ENCODE measurements at regions not wholly inside any gene's neighbourhood (a gene's known extent, or its start where the extent isn't known, plus 50 kb on each side); places are given as distances from the start of the nearest gene placed in this dataset.

- H3K9me3 ChIP-seq (ENCODE audit: control insufficient read depth in 3 of 3, low read length in 3 of 3), result no peaks in the 10 kb centered on the region
- H3K4me3 ChIP-seq (ENCODE audit: low read length in 3 of 3), result no peak overlapping the region
- no peaks in the 10 kb centered on the region for H3K36me3 ChIP-seq (ENCODE audit: control insufficient read depth in 3 of 3, insufficient read depth in 3 of 3, low read length in 3 of 3)
- H3K27ac ChIP-seq (ENCODE audit: low read depth, low read length), result no peak overlapping the region
- H3K9ac ChIP-seq (ENCODE audit: low read depth in 1 of 3, low read length in 3 of 3), result no peak overlapping the region
- H3K27me3 ChIP-seq (ENCODE audit: control insufficient read depth in 3 of 3, insufficient read depth in 3 of 3, low read length in 3 of 3), result no peaks in the 10 kb centered on the region
- H3K4me1 ChIP-seq (ENCODE audit: control insufficient read depth in 3 of 3, insufficient read depth in 3 of 3, low read length in 3 of 3), result no peaks in the 10 kb centered on the region
Measured at GRCh38 chr16:61179561-61179960, 856.7 kb downstream of the CDH8 start.

GRCh38 chr16:61165797-61166196, 870.4 kb downstream of the CDH8 start:
- Histone ChIP-seq H3K9me3 (ENCODE audit: control insufficient read depth in 3 of 3, low read length in 3 of 3) (no peaks in the 10 kb centered on the region), H3K4me1 (ENCODE audit: control insufficient read depth in 3 of 3, insufficient read depth in 3 of 3, low read length in 3 of 3) (no peaks in the 10 kb centered on the region), H3K9ac (ENCODE audit: low read depth in 1 of 3, low read length in 3 of 3) (no peak overlapping the region), H3K27me3 (ENCODE audit: control insufficient read depth in 3 of 3, insufficient read depth in 3 of 3, low read length in 3 of 3) (no peaks in the 10 kb centered on the region), H3K4me3 (ENCODE audit: low read length in 3 of 3) (no peak overlapping the region), H3K27ac (ENCODE audit: low read depth, low read length) (no peak overlapping the region), H3K36me3 (ENCODE audit: control insufficient read depth in 3 of 3, insufficient read depth in 3 of 3, low read length in 3 of 3) (no peaks in the 10 kb centered on the region)

- Histone ChIP-seq H3K9me3 (ENCODE audit: control insufficient read depth in 3 of 3, low read length in 3 of 3) (peaks cover 0 to 3% (median 0%) of the 10 kb centered on the region in 3 donors), H3K27me3 (ENCODE audit: control insufficient read depth in 3 of 3, insufficient read depth in 3 of 3, low read length in 3 of 3) (no peaks in the 10 kb centered on the region), H3K4me3 (ENCODE audit: low read length in 3 of 3) (no peak overlapping the region), H3K36me3 (ENCODE audit: control insufficient read depth in 3 of 3, insufficient read depth in 3 of 3, low read length in 3 of 3) (no peaks in the 10 kb centered on the region), H3K9ac (ENCODE audit: low read depth in 1 of 3, low read length in 3 of 3) (no peak overlapping the region), H3K4me1 (ENCODE audit: control insufficient read depth in 3 of 3, insufficient read depth in 3 of 3, low read length in 3 of 3) (no peaks in the 10 kb centered on the region), H3K27ac (ENCODE audit: low read depth, low read length) (no peak overlapping the region)
Measured at GRCh38 chr16:61150351-61150750, 885.9 kb downstream of the CDH8 start.

GRCh38 chr16:61149709-61150108, 886.5 kb downstream of the CDH8 start:
- H3K27me3 ChIP-seq (ENCODE audit: control insufficient read depth in 3 of 3, insufficient read depth in 3 of 3, low read length in 3 of 3), result no peaks in the 10 kb centered on the region
- H3K9ac ChIP-seq (ENCODE audit: low read depth in 1 of 3, low read length in 3 of 3), result no peak overlapping the region
- no peak overlapping the region for H3K27ac ChIP-seq (ENCODE audit: low read depth, low read length)
- peaks cover 0 to 3% (median 0%) of the 10 kb centered on the region in 3 donors for H3K9me3 ChIP-seq (ENCODE audit: control insufficient read depth in 3 of 3, low read length in 3 of 3)
- H3K4me3 ChIP-seq (ENCODE audit: low read length in 3 of 3), result no peak overlapping the region
- H3K4me1 ChIP-seq (ENCODE audit: control insufficient read depth in 3 of 3, insufficient read depth in 3 of 3, low read length in 3 of 3), result no peaks in the 10 kb centered on the region
- H3K36me3 ChIP-seq (ENCODE audit: control insufficient read depth in 3 of 3, insufficient read depth in 3 of 3, low read length in 3 of 3), result no peaks in the 10 kb centered on the region

DNA sequence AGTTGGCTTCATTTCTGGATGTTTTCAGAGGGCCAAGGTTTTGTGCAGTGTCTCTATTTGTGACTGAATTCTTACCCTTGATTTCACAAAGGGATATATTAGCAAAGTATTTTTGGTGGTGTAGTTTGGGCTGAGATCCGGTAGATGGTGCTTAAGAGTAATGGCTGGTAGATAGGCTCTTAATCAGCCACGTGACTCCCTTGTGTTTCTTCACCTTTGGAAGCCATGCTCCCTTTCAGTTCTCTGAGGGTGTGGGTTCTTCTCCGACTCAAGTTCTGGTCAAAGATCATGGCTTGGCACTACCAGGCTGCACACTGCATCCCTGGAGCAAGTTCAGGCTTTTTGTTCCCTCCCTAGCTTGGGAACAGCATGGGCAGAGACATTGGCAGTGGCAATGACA, 887.3 kb downstream of the CDH8 start:
- Histone ChIP-seq H3K4me1 (ENCODE audit: control insufficient read depth in 3 of 3, insufficient read depth in 3 of 3, low read length in 3 of 3) (no peaks in the 10 kb centered on the region), H3K4me3 (ENCODE audit: low read length in 3 of 3) (no peak overlapping the region), H3K9ac (ENCODE audit: low read depth in 1 of 3, low read length in 3 of 3) (no peak overlapping the region), H3K27ac (ENCODE audit: low read depth, low read length) (no peak overlapping the region), H3K27me3 (ENCODE audit: control insufficient read depth in 3 of 3, insufficient read depth in 3 of 3, low read length in 3 of 3) (no peaks in the 10 kb centered on the region), H3K36me3 (ENCODE audit: control insufficient read depth in 3 of 3, insufficient read depth in 3 of 3, low read length in 3 of 3) (no peaks in the 10 kb centered on the region), H3K9me3 (ENCODE audit: control insufficient read depth in 3 of 3, low read length in 3 of 3) (peaks cover 0 to 3% (median 0%) of the 10 kb centered on the region in 3 donors)

DNA sequence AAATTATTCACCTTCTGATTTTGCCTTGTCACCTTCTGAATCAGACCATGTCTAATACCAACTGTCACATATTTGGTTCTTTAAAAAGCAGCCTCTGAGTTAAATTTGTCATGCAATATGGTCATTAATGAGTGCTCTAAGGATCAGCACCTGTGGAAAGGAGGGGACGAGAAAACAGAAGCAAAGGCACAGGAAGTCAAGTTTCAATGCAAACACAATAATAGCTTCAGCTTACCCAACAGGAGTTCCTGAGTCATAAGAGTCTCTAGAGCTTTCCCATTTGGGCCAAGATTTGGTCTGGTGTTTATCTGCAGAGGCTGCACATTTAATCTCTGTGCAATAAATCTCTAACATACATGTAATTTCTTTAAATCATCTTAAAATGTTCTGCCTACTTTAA, 889.8 kb downstream of the CDH8 start:
- no peaks in the 10 kb centered on the region for H3K27me3 ChIP-seq (ENCODE audit: control insufficient read depth in 3 of 3, insufficient read depth in 3 of 3, low read length in 3 of 3)
- H3K4me3 ChIP-seq (ENCODE audit: low read length in 3 of 3), result no peak overlapping the region
- H3K9ac ChIP-seq (ENCODE audit: low read depth in 1 of 3, low read length in 3 of 3), result no peak overlapping the region
- H3K4me1 ChIP-seq (ENCODE audit: control insufficient read depth in 3 of 3, insufficient read depth in 3 of 3, low read length in 3 of 3), result no peaks in the 10 kb centered on the region
- peaks cover 0 to 3% (median 0%) of the 10 kb centered on the region in 3 donors for H3K9me3 ChIP-seq (ENCODE audit: control insufficient read depth in 3 of 3, low read length in 3 of 3)
- no peak overlapping the region for H3K27ac ChIP-seq (ENCODE audit: low read depth, low read length)
- no peaks in the 10 kb centered on the region for H3K36me3 ChIP-seq (ENCODE audit: control insufficient read depth in 3 of 3, insufficient read depth in 3 of 3, low read length in 3 of 3)

- peaks cover 0 to 3% (median 0%) of the 10 kb centered on the region in 3 donors for H3K9me3 ChIP-seq (ENCODE audit: control insufficient read depth in 3 of 3, low read length in 3 of 3)
- H3K9ac ChIP-seq (ENCODE audit: low read depth in 1 of 3, low read length in 3 of 3), result no peak overlapping the region
- H3K27me3 ChIP-seq (ENCODE audit: control insufficient read depth in 3 of 3, insufficient read depth in 3 of 3, low read length in 3 of 3), result no peaks in the 10 kb centered on the region
- H3K4me1 ChIP-seq (ENCODE audit: control insufficient read depth in 3 of 3, insufficient read depth in 3 of 3, low read length in 3 of 3), result no peaks in the 10 kb centered on the region
- no peak overlapping the region for H3K4me3 ChIP-seq (ENCODE audit: low read length in 3 of 3)
- no peak overlapping the region for H3K27ac ChIP-seq (ENCODE audit: low read depth, low read length)
- H3K36me3 ChIP-seq (ENCODE audit: control insufficient read depth in 3 of 3, insufficient read depth in 3 of 3, low read length in 3 of 3), result no peaks in the 10 kb centered on the region
Measured at GRCh38 chr16:61131447-61131846, 904.8 kb downstream of the CDH8 start.

- no peaks in the 10 kb centered on the region for H3K36me3 ChIP-seq (ENCODE audit: control insufficient read depth in 3 of 3, insufficient read depth in 3 of 3, low read length in 3 of 3)
- H3K9ac ChIP-seq (ENCODE audit: low read depth in 1 of 3, low read length in 3 of 3), result no peak overlapping the region
- no peak overlapping the region for H3K4me3 ChIP-seq (ENCODE audit: low read length in 3 of 3)
- no peaks in the 10 kb centered on the region for H3K27me3 ChIP-seq (ENCODE audit: control insufficient read depth in 3 of 3, insufficient read depth in 3 of 3, low read length in 3 of 3)
- no peak overlapping the region for H3K27ac ChIP-seq (ENCODE audit: low read depth, low read length)
- peaks cover 0 to 3% (median 0%) of the 10 kb centered on the region in 3 donors for H3K9me3 ChIP-seq (ENCODE audit: control insufficient read depth in 3 of 3, low read length in 3 of 3)
- H3K4me1 ChIP-seq (ENCODE audit: control insufficient read depth in 3 of 3, insufficient read depth in 3 of 3, low read length in 3 of 3), result no peaks in the 10 kb centered on the region
Measured at GRCh38 chr16:61128545-61129323, 907.5 kb downstream of the CDH8 start.

- Histone ChIP-seq H3K4me1 (ENCODE audit: control insufficient read depth in 3 of 3, insufficient read depth in 3 of 3, low read length in 3 of 3) (no peaks in the 10 kb centered on the region), H3K9ac (ENCODE audit: low read depth in 1 of 3, low read length in 3 of 3) (no peak overlapping the region), H3K36me3 (ENCODE audit: control insufficient read depth in 3 of 3, insufficient read depth in 3 of 3, low read length in 3 of 3) (no peaks in the 10 kb centered on the region), H3K4me3 (ENCODE audit: low read length in 3 of 3) (no peak overlapping the region), H3K9me3 (ENCODE audit: control insufficient read depth in 3 of 3, low read length in 3 of 3) (no peaks in the 10 kb centered on the region), H3K27me3 (ENCODE audit: control insufficient read depth in 3 of 3, insufficient read depth in 3 of 3, low read length in 3 of 3) (no peaks in the 10 kb centered on the region), H3K27ac (ENCODE audit: low read depth, low read length) (no peak overlapping the region)
Measured at GRCh38 chr16:61105544-61105943, 930.7 kb downstream of the CDH8 start.

DNA sequence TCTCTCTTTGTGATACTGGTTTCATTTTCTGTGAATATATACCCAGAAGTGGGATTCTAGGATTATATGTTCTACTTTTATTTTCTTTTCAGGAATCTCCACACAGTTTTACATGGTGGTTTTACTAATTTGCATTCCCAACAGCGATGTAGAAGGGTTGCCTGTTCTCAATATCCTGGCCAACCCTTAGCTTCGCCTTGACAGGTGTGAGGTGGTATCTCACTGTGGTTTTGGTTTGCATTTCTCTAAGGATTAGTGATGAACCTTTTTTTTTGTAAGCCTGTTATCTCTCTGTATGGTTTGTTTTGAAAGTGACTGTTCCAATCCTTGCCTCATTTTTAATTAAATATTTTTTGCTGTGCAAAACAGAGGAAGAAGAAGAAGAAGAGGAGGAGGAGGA, 937.7 kb downstream of the CDH8 start:
- H3K9me3 ChIP-seq (ENCODE audit: control insufficient read depth in 3 of 3, low read length in 3 of 3), result no peaks in the 10 kb centered on the region
- H3K4me3 ChIP-seq (ENCODE audit: low read length in 3 of 3), result no peak overlapping the region
- no peak overlapping the region for H3K9ac ChIP-seq (ENCODE audit: low read depth in 1 of 3, low read length in 3 of 3)
- no peak overlapping the region for H3K27ac ChIP-seq (ENCODE audit: low read depth, low read length)
- H3K36me3 ChIP-seq (ENCODE audit: control insufficient read depth in 3 of 3, insufficient read depth in 3 of 3, low read length in 3 of 3), result no peaks in the 10 kb centered on the region
- H3K4me1 ChIP-seq (ENCODE audit: control insufficient read depth in 3 of 3, insufficient read depth in 3 of 3, low read length in 3 of 3), result no peaks in the 10 kb centered on the region
- no peaks in the 10 kb centered on the region for H3K27me3 ChIP-seq (ENCODE audit: control insufficient read depth in 3 of 3, insufficient read depth in 3 of 3, low read length in 3 of 3)
